ENCODE measurements at regions not wholly inside any gene's neighbourhood (a gene's known extent, or its start where the extent isn't known, plus 50 kb on each side); places are given as distances from the start of the nearest gene placed in this dataset.

DNA sequence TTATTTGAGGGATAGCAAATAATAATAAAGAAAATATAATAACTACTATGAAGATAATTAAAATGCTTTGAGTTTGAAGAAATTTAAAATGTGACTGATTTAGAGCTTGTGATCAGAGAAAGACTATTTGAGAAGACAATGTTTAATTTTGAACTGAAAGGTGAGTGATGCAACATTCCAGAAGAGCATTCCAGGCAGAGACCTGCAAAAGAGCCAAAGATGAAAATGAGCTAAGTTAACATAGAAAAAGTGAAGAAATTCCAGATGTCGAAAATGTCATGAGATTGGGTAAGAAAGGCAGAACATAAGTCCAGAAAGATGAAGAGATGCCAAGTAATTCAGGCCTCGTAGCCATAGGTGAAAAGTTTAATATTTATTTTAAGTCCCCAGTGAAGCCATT, 215.8 kb downstream of the FSIP2 start:
- ATAC-seq (ENCODE audit: insufficient read depth, low read depth) (no peak), DNase-seq (no peak)
- Histone ChIP-seq H3K36me3 (ENCODE audit: insufficient read depth, low read length) (no peaks in the 10 kb centered on the region), H3K79me2 (ENCODE audit: insufficient read depth, low read length) (no peaks in the 10 kb centered on the region), H2AFZ (ENCODE audit: low read depth, low read length) (no peak overlapping the region), H3K4me1 (ENCODE audit: insufficient read depth, low read length) (no peaks in the 10 kb centered on the region), H3K4me2 (ENCODE audit: insufficient read depth, low read length) (no peak overlapping the region), H3K4me3 (ENCODE audit: low read depth in 1 of 2, low read length in 2 of 2) (no peak overlapping the region), H3K9ac (ENCODE audit: low read depth, low read length) (no peak overlapping the region), H3K27me3 (ENCODE audit: insufficient read depth, low read length, poor library complexity) (no peaks in the 10 kb centered on the region), H4K20me1 (ENCODE audit: insufficient read depth, low read length) (no peaks in the 10 kb centered on the region), H3K9me3 (ENCODE audit: insufficient read depth, low read length, severe bottlenecking) (no peaks in the 10 kb centered on the region), H3K27ac (ENCODE audit: low read length) (no peak overlapping the region)
- TF ChIP-seq, protein P1, sequence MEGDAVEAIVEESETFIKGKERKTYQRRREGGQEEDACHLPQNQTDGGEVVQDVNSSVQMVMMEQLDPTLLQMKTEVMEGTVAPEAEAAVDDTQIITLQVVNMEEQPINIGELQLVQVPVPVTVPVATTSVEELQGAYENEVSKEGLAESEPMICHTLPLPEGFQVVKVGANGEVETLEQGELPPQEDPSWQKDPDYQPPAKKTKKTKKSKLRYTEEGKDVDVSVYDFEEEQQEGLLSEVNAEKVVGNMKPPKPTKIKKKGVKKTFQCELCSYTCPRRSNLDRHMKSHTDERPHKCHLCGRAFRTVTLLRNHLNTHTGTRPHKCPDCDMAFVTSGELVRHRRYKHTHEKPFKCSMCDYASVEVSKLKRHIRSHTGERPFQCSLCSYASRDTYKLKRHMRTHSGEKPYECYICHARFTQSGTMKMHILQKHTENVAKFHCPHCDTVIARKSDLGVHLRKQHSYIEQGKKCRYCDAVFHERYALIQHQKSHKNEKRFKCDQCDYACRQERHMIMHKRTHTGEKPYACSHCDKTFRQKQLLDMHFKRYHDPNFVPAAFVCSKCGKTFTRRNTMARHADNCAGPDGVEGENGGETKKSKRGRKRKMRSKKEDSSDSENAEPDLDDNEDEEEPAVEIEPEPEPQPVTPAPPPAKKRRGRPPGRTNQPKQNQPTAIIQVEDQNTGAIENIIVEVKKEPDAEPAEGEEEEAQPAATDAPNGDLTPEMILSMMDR (IDR thresholded peaks at IDR 0.05; ENCODE audit: borderline replicate concordance, extremely low read depth, low read length, poor library complexity, severe bottlenecking) = no peak
- TF ChIP-seq EZH2 (IDR thresholded peaks at IDR 0.05; ENCODE audit: borderline replicate concordance, low read depth, low read length, severe bottlenecking) = no peak

DNA sequence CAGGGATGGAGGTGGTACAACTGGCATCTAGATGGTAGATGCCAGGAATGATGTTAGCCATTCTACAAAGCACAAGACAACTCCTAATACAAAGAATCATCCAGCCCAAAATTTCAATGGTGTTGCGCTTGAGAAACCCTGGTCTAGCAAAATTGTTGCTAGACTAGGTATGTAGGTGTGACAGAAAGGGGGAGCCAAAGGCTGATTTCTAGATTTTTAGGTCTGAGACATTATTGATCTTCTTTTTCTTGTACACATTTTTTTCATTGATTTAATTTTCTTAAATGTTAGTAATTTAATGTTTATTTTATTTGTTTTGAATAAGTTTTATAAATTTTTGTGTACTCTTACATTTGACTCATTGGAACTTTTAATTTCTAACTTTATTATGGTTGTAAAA, 216.4 kb downstream of the FSIP2 start:
- H3K27me3 ChIP-seq (ENCODE audit: insufficient read depth, low read length, poor library complexity) = no peaks in the 10 kb centered on the region
- no peak overlapping the region for H3K4me3 ChIP-seq (ENCODE audit: low read depth in 1 of 2, low read length in 2 of 2)
- no peaks in the 10 kb centered on the region for H3K4me1 ChIP-seq (ENCODE audit: insufficient read depth, low read length)
- no peaks in the 10 kb centered on the region for H4K20me1 ChIP-seq (ENCODE audit: insufficient read depth, low read length)
- H3K4me2 ChIP-seq (ENCODE audit: insufficient read depth, low read length) = no peak overlapping the region
- H2AFZ ChIP-seq (ENCODE audit: low read depth, low read length) = no peak overlapping the region
- no peak for DNase-seq
- ATAC-seq (ENCODE audit: insufficient read depth, low read depth) = no peak
- no peaks in the 10 kb centered on the region for H3K79me2 ChIP-seq (ENCODE audit: insufficient read depth, low read length)
- H3K9me3 ChIP-seq (ENCODE audit: insufficient read depth, low read length, severe bottlenecking) = no peaks in the 10 kb centered on the region
- H3K27ac ChIP-seq (ENCODE audit: low read length) = no peak overlapping the region
- no peak overlapping the region for H3K9ac ChIP-seq (ENCODE audit: low read depth, low read length)
- H3K36me3 ChIP-seq (ENCODE audit: insufficient read depth, low read length) = no peaks in the 10 kb centered on the region
- TF ChIP-seq, protein P1 (IDR thresholded peaks at IDR 0.05; ENCODE audit: borderline replicate concordance, extremely low read depth, low read length, poor library complexity, severe bottlenecking) = no peak
- TF ChIP-seq EZH2 (IDR thresholded peaks at IDR 0.05; ENCODE audit: borderline replicate concordance, low read depth, low read length, severe bottlenecking) = no peak

DNA sequence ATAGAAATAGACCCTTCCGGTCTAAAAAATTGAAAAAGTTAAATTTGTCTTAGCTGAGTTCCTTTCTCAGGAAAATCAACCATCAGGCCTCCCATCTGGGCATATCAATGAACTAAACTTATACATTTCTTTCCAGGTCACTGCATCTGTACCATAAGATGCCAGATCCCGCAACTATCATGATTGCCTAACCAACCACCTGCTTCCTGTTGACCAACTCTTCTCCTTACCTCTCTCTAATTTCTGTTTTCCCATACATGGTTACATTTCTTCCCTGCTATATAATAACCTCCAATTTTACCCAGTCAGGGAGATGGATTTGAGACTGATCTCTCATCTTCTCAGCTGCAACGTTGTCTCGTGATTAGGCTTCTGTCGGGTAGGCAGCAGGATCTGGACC, 228.7 kb downstream of the FSIP2 start:
- ATAC-seq (ENCODE audit: insufficient read depth, low read depth) (no peak), DNase-seq (no peak)
- H3K4me3 ChIP-seq (ENCODE audit: low read depth in 1 of 2, low read length in 2 of 2) = no peak overlapping the region
- H3K36me3 ChIP-seq (ENCODE audit: insufficient read depth, low read length) = no peaks in the 10 kb centered on the region
- H3K9me3 ChIP-seq (ENCODE audit: insufficient read depth, low read length, severe bottlenecking) = peaks cover 4% of the 10 kb centered on the region
- H3K27me3 ChIP-seq (ENCODE audit: insufficient read depth, low read length, poor library complexity) = no peaks in the 10 kb centered on the region
- no peaks in the 10 kb centered on the region for H3K79me2 ChIP-seq (ENCODE audit: insufficient read depth, low read length)
- no peak for TF ChIP-seq EZH2 (IDR thresholded peaks at IDR 0.05; ENCODE audit: borderline replicate concordance, low read depth, low read length, severe bottlenecking)
- TF ChIP-seq, protein P1 (IDR thresholded peaks at IDR 0.05; ENCODE audit: borderline replicate concordance, extremely low read depth, low read length, poor library complexity, severe bottlenecking) = no peak
- no peak overlapping the region for H3K27ac ChIP-seq (ENCODE audit: low read length)
- no peak overlapping the region for H3K9ac ChIP-seq (ENCODE audit: low read depth, low read length)
- no peaks in the 10 kb centered on the region for H3K4me1 ChIP-seq (ENCODE audit: insufficient read depth, low read length)
- H4K20me1 ChIP-seq (ENCODE audit: insufficient read depth, low read length) = no peaks in the 10 kb centered on the region
- H2AFZ ChIP-seq (ENCODE audit: low read depth, low read length) = no peak overlapping the region
- H3K4me2 ChIP-seq (ENCODE audit: insufficient read depth, low read length) = no peak overlapping the region

Measured in DND-41 (cell line).